Adrenal gland (tissue), 5 donors: ENCODE measurements at regions not wholly inside any gene's neighbourhood (a gene's known extent, or its start where the extent isn't known, plus 50 kb on each side); places are given as distances from the start of the nearest gene placed in this dataset.

Experiments used
- POLR2A ChIP-seq, 2 donors: fragments of 450-650 bp; IDR thresholded peaks; one replicate each; pipeline ENCODE4 v1.6.1; 2017; ENCODE audit warnings: antibody characterized with exemption in 2 of 2, mild to moderate bottlenecking in 2 of 2, moderate library complexity in 1 of 2
- TF ChIP-seq, protein P1 (sequence below), 6 experiments: fragments of 450-650 bp in 4 of 6; fragments of 200-600 bp in 2 of 6; sonication (generic) in 1 of 6; IDR thresholded peaks; 1 replicate in 5 of 6; 2 replicates in 1 of 6; pipeline versions ENCODE4 v1.5.1 to v1.8.0; 2016 to 2021; ENCODE audit warnings: antibody characterized with exemption in 6 of 6, mild to moderate bottlenecking in 2 of 6, moderate library complexity in 1 of 6
- donor health status: DM: no; HTN: no; CAD: no.

DNA sequence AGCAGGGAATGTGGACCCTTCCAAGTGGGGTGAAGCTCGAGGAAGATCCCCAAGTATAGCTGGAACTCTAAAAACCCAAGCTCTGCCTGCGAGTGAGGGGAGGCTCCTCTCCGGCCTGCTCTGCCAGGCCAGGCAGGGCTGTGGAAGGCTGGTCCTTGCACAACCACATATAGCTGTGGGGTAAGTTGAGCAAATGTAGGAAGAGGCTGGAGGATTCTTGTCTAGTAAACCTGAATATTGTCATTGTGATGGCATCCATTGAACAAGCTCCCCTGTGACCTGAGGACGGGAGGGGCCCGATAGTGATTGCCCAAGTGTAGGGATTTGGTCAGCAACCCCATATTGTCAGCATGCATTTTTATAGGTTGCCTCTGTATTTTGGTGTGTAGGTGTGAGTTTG lies 103.0 kb downstream of the ACKR3 start:
- TF ChIP-seq, protein P1, sequence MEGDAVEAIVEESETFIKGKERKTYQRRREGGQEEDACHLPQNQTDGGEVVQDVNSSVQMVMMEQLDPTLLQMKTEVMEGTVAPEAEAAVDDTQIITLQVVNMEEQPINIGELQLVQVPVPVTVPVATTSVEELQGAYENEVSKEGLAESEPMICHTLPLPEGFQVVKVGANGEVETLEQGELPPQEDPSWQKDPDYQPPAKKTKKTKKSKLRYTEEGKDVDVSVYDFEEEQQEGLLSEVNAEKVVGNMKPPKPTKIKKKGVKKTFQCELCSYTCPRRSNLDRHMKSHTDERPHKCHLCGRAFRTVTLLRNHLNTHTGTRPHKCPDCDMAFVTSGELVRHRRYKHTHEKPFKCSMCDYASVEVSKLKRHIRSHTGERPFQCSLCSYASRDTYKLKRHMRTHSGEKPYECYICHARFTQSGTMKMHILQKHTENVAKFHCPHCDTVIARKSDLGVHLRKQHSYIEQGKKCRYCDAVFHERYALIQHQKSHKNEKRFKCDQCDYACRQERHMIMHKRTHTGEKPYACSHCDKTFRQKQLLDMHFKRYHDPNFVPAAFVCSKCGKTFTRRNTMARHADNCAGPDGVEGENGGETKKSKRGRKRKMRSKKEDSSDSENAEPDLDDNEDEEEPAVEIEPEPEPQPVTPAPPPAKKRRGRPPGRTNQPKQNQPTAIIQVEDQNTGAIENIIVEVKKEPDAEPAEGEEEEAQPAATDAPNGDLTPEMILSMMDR (IDR thresholded peaks at IDR 0.05): no peak
- no peak for TF ChIP-seq POLR2A (IDR thresholded peaks at IDR 0.05)
